Mesothelial cell of epicardium (in vitro differentiated cells): ENCODE measurements at regions not wholly inside any gene's neighbourhood (a gene's known extent, or its start where the extent isn't known, plus 50 kb on each side); places are given as distances from the start of the nearest gene placed in this dataset.

Experiments
- DNase-seq, 2 experiments: peaks; one replicate each; pipeline ENCODE4 v3.0.0; 2021; ENCODE audit warnings: low spot score in 2 of 2; ENCODE audit not compliant: unreplicated experiment in 2 of 2
- H3K27ac Mint-ChIP-seq: 2 replicates; pipeline ENCODE4 v1.8.0; 2021; ENCODE audit warnings: mixed read lengths
- H3K27me3 Mint-ChIP-seq: 2 replicates; pipeline ENCODE4 v1.8.0; 2021; ENCODE audit warnings: low read depth, mixed read lengths
- H3K36me3 Mint-ChIP-seq: 2 replicates; pipeline ENCODE4 v1.8.0; 2021; ENCODE audit warnings: mixed read lengths
- H3K4me1 Mint-ChIP-seq: 2 replicates; pipeline ENCODE4 v1.8.0; 2021; ENCODE audit warnings: mixed read lengths
- H3K4me3 Mint-ChIP-seq: 2 replicates; pipeline ENCODE4 v1.8.0; 2021; ENCODE audit warnings: mild to moderate bottlenecking, moderate library complexity, mixed read lengths
- H3K9me3 Mint-ChIP-seq: 2 replicates; pipeline ENCODE4 v1.8.0; 2021; ENCODE audit warnings: mixed read lengths
- TF ChIP-seq, protein P1 (sequence below): fragments of 200-600 bp; sonication (generic); IDR thresholded peaks from one replicate; pipeline ENCODE4 v1.5.0; 2021; ENCODE audit warnings: antibody characterized with exemption; ENCODE audit not compliant: unreplicated experiment

DNA sequence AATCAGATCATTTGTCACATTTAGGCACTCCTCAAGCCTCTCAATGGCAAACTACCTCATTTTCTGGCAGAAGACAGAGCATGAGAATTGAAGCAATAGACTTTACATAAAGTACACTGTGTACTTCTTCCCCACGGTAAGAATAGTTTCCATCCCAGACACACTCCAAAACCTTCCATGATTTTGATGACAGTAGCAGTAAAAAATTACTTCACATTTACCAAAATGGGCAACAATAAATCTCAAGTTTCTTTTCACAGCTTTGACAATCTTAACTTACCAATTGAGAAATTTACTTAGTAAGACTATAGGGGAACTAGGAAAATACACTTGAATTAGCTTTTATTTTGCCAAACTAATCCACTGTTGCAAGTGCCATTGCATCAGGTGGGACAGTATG lies 353.8 kb downstream of the HAO1 start:
- peaks cover 2% of the 10 kb centered on the region for H3K9me3 Mint-ChIP-seq
- H3K4me1 Mint-ChIP-seq, result no peaks in the 10 kb centered on the region
- H3K36me3 Mint-ChIP-seq, result no peaks in the 10 kb centered on the region
- H3K4me3 Mint-ChIP-seq, result no peak overlapping the region
- H3K27ac Mint-ChIP-seq, result no peak overlapping the region
- no peaks in the 10 kb centered on the region for H3K27me3 Mint-ChIP-seq
- DNase-seq, result no peak
- TF ChIP-seq, protein P1, sequence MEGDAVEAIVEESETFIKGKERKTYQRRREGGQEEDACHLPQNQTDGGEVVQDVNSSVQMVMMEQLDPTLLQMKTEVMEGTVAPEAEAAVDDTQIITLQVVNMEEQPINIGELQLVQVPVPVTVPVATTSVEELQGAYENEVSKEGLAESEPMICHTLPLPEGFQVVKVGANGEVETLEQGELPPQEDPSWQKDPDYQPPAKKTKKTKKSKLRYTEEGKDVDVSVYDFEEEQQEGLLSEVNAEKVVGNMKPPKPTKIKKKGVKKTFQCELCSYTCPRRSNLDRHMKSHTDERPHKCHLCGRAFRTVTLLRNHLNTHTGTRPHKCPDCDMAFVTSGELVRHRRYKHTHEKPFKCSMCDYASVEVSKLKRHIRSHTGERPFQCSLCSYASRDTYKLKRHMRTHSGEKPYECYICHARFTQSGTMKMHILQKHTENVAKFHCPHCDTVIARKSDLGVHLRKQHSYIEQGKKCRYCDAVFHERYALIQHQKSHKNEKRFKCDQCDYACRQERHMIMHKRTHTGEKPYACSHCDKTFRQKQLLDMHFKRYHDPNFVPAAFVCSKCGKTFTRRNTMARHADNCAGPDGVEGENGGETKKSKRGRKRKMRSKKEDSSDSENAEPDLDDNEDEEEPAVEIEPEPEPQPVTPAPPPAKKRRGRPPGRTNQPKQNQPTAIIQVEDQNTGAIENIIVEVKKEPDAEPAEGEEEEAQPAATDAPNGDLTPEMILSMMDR, result no peak

DNA sequence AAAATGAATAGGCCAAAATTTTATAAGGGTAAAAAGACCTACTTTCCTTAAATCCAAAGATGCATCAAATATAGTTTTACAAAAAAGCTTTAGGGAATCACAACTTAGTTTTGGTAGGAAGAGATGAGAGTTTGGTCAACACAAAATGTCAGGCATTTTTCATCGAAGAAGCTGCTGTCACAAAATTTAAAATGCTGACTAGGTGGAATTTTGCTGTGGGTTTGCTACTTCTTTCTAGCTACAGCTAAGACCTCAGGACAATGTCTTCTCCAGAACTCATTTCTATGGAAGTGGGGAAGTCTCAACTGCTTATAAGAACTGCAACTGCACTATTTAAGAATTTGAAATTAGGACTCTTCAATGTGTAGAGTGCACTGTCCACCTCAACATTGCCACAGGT lies 351.1 kb downstream of the HAO1 start:
- Mint-ChIP-seq H3K27ac (no peak overlapping the region), H3K4me3 (no peak overlapping the region), H3K36me3 (no peaks in the 10 kb centered on the region), H3K9me3 (peaks cover 5% of the 10 kb centered on the region), H3K27me3 (no peaks in the 10 kb centered on the region), H3K4me1 (no peaks in the 10 kb centered on the region)
- no peak for DNase-seq
- TF ChIP-seq, protein P1, result no peak

DNA sequence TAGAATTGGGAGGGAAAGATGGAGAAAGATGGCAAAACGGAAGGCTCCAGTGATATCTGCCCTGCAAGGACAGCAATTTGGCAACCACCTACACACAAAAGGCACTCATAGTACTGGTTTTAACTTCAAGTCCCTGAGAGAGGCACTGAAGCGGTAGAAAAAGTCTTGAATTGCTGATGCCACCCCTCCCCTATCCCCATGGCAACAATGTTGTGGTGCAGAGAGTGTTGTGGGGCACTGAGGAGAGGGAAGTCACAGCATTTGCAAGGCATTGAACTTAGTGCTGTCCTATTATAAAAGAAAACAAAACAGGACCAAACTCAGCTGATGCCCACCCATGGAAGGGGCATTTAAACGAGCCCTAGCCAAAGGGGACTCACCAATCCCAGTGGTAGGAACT lies 343.7 kb downstream of the HAO1 start:
- Mint-ChIP-seq H3K27ac (no peak overlapping the region), H3K4me1 (peaks cover 2% of the 10 kb centered on the region), H3K4me3 (no peak overlapping the region)

DNA sequence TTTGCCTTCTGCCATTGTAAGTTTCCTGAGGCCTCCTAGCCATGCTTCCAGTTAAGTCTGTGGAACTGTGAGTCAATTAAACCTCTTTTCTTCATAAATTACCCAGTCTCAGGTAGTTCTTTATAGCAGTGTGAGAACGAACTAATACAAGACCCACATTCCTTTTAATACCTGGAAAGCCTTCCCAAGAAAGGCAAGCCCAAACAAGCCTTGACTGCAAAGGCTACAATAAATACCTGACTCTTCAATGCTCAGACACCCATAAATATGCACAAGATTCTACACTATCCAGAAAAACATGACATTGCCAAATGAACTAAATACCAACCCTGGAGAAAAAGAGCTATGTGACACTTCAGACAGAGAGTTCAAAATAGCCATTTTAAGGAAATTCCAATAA lies 338.8 kb downstream of the HAO1 start:
- peaks cover 14% of the 10 kb centered on the region for H3K9me3 Mint-ChIP-seq
- no peak overlapping the region for H3K4me3 Mint-ChIP-seq
- no peak for DNase-seq
- H3K36me3 Mint-ChIP-seq, result no peaks in the 10 kb centered on the region
- H3K27me3 Mint-ChIP-seq, result no peaks in the 10 kb centered on the region
- peaks cover 2% of the 10 kb centered on the region for H3K4me1 Mint-ChIP-seq
- TF ChIP-seq, protein P1, result no peak
- peak overlapping the region; percentile 14 for H3K27ac Mint-ChIP-seq

More for the DNA sequence above, 343.7 kb downstream of the HAO1 start:
- H3K9me3 Mint-ChIP-seq, result peaks cover 3% of the 10 kb centered on the region
- no peaks in the 10 kb centered on the region for H3K36me3 Mint-ChIP-seq
- TF ChIP-seq, protein P1, result no peak
- DNase-seq, result no peak
- H3K27me3 Mint-ChIP-seq, result no peaks in the 10 kb centered on the region

DNA sequence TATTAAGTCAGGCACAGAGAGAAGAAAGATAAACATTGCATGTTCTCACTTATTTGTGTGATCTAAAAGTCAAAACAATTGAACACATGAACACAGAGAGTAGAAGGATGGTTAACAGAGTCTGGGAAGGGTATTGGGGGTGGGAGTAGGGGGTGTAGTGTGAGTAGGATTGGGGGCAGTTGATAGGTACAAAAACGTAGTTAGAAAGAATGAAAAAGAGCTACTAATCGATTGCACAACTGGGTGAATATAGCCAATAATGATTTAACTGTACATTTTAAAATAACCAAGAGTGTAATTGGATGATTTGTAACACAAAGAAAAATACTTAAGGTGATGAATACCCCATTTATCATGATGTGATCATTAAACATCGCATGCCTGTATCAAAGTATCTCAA lies 333.3 kb downstream of the HAO1 start:
- H3K9me3 Mint-ChIP-seq, result peaks cover 18% of the 10 kb centered on the region
- H3K27ac Mint-ChIP-seq, result no peak overlapping the region
- H3K4me1 Mint-ChIP-seq, result no peaks in the 10 kb centered on the region
- TF ChIP-seq, protein P1, result no peak
- DNase-seq, result no peak
- H3K4me3 Mint-ChIP-seq, result no peak overlapping the region
- H3K36me3 Mint-ChIP-seq, result no peaks in the 10 kb centered on the region
- no peaks in the 10 kb centered on the region for H3K27me3 Mint-ChIP-seq

DNA sequence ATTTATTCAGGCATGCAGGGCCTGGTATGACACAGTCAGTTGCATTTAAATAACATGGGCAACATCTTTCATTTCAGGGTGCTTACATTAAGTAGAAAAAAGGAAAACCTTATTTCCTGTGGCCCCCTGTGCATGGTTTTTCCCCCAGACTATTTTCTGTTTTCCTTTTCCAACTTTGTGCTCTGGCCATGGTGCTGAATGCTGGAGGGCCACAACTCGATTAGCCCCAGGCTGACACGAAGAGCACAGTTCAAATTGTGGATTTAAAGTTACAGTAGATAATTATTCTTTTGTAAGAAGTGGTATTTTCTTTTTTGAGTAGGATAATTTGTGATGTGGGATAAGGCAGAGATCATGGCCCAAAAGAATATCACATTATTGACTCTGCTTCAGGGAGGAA lies 332.0 kb downstream of the HAO1 start:
- TF ChIP-seq, protein P1, result no peak
- Mint-ChIP-seq H3K27ac (no peak overlapping the region), H3K9me3 (peaks cover 18% of the 10 kb centered on the region), H3K4me3 (no peak overlapping the region), H3K4me1 (no peaks in the 10 kb centered on the region), H3K27me3 (peaks cover 1% of the 10 kb centered on the region), H3K36me3 (no peaks in the 10 kb centered on the region)
- DNase-seq, result no peak
